ENCODE measurements at regions not wholly inside any gene's neighbourhood (a gene's known extent, or its start where the extent isn't known, plus 50 kb on each side); places are given as distances from the start of the nearest gene placed in this dataset.
"Not testable (repeated sequence)": the region's sequence is repeated elsewhere in the genome, so short reads cannot be mapped to it uniquely, and the experiment has no call there.

DNA sequence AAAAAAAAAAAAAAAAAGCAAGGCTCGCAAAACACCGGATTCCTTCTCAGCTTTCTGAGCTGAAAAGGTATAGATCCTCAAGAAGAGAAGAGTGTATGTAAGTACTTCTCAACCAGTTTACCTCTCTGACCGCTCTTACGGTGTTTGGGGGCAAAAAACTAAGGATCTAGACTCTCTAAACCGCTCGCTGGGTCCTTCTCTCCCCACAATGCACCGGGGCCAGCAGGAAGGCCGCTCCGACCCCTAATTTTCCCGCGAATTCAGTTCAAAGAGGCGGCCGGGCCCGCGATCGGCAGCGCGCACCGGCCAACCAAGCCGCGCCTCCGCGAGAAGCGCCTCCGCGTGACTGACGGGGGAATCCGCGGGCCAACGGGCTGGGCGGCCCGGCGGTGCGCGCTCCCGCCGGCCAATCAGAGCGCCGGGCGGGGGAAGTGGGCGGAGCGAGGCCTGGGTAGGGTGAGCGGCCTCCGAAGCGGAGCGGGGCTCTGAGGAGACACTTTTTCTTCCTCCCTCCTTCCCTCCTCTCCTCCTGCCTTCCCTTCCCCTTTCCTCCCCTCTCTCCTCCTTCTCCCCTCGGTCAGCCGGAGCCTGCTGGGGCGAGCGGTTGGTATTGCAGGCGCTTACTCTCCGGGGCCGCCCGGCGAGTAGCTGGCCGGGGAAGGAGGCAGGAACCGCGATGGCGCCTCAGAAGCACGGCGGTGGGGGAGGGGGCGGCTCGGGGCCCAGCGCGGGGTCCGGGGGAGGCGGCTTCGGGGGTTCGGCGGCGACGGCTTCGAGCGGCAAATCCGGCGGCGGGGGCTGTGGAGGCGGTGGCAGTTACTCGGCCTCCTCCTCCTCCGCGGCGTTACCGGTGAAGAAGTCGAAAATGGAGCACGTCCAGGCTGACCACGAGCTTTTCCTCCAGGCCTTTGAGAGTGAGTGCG is 93.0 kb downstream of the CRLF3 start:
- peak; percentile 95 for DNase-seq
- H3K36me3 ChIP-seq; intact Hi-C loops (cut with DNase I); H3K27me3 ChIP-seq; H3K9me3 ChIP-seq: not testable (repeated sequence)
- H3K4me3 ChIP-seq = peak overlapping the region; percentile 80
- peak; percentile 99 for ATAC-seq
- H3K27ac ChIP-seq = peak overlapping the region; percentile 81
- H3K4me1 ChIP-seq = peaks cover 14% of the 10 kb centered on the region

- ATAC-seq; H3K9me3 ChIP-seq; H3K36me3 ChIP-seq; intact Hi-C loops (cut with DNase I); H3K27me3 ChIP-seq; DNase-seq: not testable (repeated sequence)
- H3K27ac ChIP-seq = peak overlapping the region; percentile 17
- peaks cover 14% of the 10 kb centered on the region for H3K4me1 ChIP-seq
- H3K4me3 ChIP-seq = peak overlapping the region; percentile 80
Measured at GRCh38 chr17:30730837-30731209, 93.7 kb downstream of the CRLF3 start.

- H3K27me3 ChIP-seq; H3K4me3 ChIP-seq; H3K36me3 ChIP-seq; H3K9me3 ChIP-seq; ATAC-seq; DNase-seq; intact Hi-C loops (cut with DNase I): not testable (repeated sequence)
- Histone ChIP-seq H3K4me1 (peaks cover 14% of the 10 kb centered on the region), H3K27ac (peak overlapping the region; percentile 17)
Measured at GRCh38 chr17:30730171-30730836, 94.2 kb downstream of the CRLF3 start.

GRCh38 chr17:30729471-30730170 is 94.9 kb downstream of the CRLF3 start:
- H3K9me3 ChIP-seq; H3K4me3 ChIP-seq; DNase-seq; ATAC-seq; intact Hi-C loops (cut with DNase I); H3K27ac ChIP-seq; H3K27me3 ChIP-seq; H3K36me3 ChIP-seq: not testable (repeated sequence)
- peaks cover 14% of the 10 kb centered on the region for H3K4me1 ChIP-seq

GRCh38 chr17:30727517-30727916 is 97.0 kb downstream of the CRLF3 start:
- H3K27me3 ChIP-seq; DNase-seq; H3K4me1 ChIP-seq; H3K36me3 ChIP-seq; ATAC-seq; H3K4me3 ChIP-seq; H3K27ac ChIP-seq; H3K9me3 ChIP-seq; intact Hi-C loops (cut with DNase I): not testable (repeated sequence)

GRCh38 chr17:30726734-30727133 is 97.8 kb downstream of the CRLF3 start:
- H3K36me3 ChIP-seq; H3K4me3 ChIP-seq; intact Hi-C loops (cut with DNase I); ATAC-seq; H3K27ac ChIP-seq; H3K27me3 ChIP-seq; H3K4me1 ChIP-seq; H3K9me3 ChIP-seq: not testable (repeated sequence)
- peak; percentile 15 for DNase-seq

DNA sequence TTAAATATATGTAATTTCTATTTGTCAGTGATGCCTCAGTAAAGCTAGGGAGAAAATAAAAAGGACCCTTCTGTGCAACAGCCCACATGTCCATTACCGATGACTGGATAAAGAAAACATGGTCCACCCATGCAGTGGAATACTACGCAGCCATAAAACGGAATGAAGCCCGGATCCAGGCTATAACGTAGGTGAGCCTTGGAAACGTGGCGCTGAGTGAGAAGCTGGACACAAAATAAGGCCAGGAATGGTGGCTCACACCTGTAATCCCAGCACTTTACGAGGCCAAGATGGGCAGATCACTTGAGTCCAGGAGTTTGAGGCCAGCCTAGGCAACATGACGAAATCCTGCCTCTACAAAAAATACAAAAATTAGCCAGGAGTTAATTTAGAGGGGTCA is 98.2 kb downstream of the CRLF3 start:
- ATAC-seq; intact Hi-C loops (cut with DNase I); H3K27ac ChIP-seq: not testable (repeated sequence)

DNA sequence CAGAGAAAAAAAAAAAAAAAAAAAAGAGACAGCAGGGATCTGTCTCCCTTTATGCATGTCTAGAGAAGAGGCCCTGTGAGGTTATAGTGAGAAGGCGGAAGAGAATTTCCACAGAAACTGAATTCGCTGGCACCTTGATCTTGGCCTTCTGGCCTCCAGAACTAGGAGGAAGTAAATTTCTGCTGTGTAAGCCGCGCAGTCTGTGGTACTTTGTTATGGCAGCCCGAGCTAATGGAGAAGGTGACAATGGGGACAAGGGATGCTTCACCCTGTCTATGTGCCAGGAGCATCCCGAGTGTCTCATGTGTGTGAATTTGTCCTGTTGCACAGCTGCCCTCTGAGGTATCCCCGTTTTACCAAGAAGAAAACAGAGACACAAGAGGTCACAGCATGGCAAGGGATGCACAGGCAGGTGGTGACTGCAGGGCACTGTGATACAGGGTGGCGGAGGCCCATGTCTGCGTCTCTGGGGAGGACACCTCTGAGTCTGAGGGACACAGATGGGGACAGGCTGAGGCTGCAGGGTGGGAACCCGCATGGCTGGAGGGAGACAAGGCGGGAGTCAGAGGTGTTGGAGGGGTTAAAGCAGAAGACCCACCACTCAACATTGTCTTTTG is 100.3 kb downstream of the CRLF3 start:
- H3K9me3 ChIP-seq; H3K36me3 ChIP-seq; intact Hi-C loops (cut with DNase I); H3K4me1 ChIP-seq; H3K27ac ChIP-seq; H3K4me3 ChIP-seq; H3K27me3 ChIP-seq: not testable (repeated sequence)
- DNase-seq (peak; percentile 50), ATAC-seq (peak; percentile 34)

More for the DNA sequence above, 98.2 kb downstream of the CRLF3 start:
- not testable (repeated sequence) for H3K4me3 ChIP-seq, H3K9me3 ChIP-seq, H3K27me3 ChIP-seq, H3K4me1 ChIP-seq, H3K36me3 ChIP-seq
- DNase-seq = peak; percentile 6

GRCh38 chr17:30722114-30722780 is 102.2 kb downstream of the CRLF3 start:
- ATAC-seq; intact Hi-C loops (cut with DNase I): not testable (repeated sequence)

DNA sequence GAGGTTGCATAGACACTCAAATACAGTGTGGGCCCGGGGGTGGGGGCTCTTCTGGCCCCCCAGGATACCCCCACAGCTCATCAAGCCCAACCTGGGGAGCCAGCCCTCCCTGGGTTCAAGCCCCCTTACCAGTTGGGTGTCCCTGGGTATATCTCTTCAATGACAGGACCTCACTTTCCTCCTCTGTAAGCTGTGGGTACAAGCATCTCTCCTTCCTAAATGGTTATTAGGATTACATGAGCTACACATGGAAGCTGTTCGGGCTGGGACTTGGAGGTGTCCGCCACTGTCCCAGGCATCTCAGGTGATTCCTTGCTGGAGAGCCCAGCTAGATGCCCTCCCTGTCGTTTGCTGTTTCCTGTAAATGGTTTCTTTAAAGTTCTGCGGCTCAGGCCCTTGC is 103.5 kb downstream of the CRLF3 start:
- H3K27me3 ChIP-seq; H3K9me3 ChIP-seq; H3K36me3 ChIP-seq; ATAC-seq; H3K27ac ChIP-seq; intact Hi-C loops (cut with DNase I); H3K4me3 ChIP-seq; H3K4me1 ChIP-seq: not testable (repeated sequence)
- DNase-seq = peak; percentile 16

More at GRCh38 chr17:30722114-30722780, 102.2 kb downstream of the CRLF3 start:
- H3K9me3 ChIP-seq, H3K36me3 ChIP-seq, H3K27ac ChIP-seq, H3K4me3 ChIP-seq, H3K27me3 ChIP-seq, H3K4me1 ChIP-seq: not testable (repeated sequence)
- DNase-seq = peak; percentile 41

Data from upper lobe of right lung (tissue), 1 donor.